HG03280 (cell line): ENCODE measurements at regions not wholly inside any gene's neighbourhood (a gene's known extent, or its start where the extent isn't known, plus 50 kb on each side); places are given as distances from the start of the nearest gene placed in this dataset.

Experiments
- ATAC-seq: cut with Tn5 transposase; IDR thresholded peaks from one replicate; pipeline ENCODE4 v1.9.1; 2021; ENCODE audit warnings: mild to moderate bottlenecking, moderate library complexity; ENCODE audit not compliant: unreplicated experiment

GRCh38 chr3:107258300-107258699, 118.9 kb upstream of the CCDC54 start:
- ATAC-seq, result no peak

- no peak for ATAC-seq
Observed at GRCh38 chr3:107260207-107260606, 117.0 kb upstream of the CCDC54 start.

- ATAC-seq, result no peak
Observed at GRCh38 chr3:107263269-107264021, 113.8 kb upstream of the CCDC54 start.

- no peak for ATAC-seq
Observed at GRCh38 chr3:107264888-107265287, 112.4 kb upstream of the CCDC54 start.

GRCh38 chr3:107265526-107265925, 111.7 kb upstream of the CCDC54 start:
- no peak for ATAC-seq

- ATAC-seq, result no peak
Observed at GRCh38 chr3:107268469-107268868, 108.8 kb upstream of the CCDC54 start.

GRCh38 chr3:107269136-107269535, 108.1 kb upstream of the CCDC54 start:
- no peak for ATAC-seq

GRCh38 chr3:107271787-107272387, 105.4 kb upstream of the CCDC54 start:
- no peak for ATAC-seq

GRCh38 chr3:107272471-107272870, 104.8 kb upstream of the CCDC54 start:
- ATAC-seq, result no peak

- ATAC-seq, result no peak
Observed at GRCh38 chr3:107272885-107273284, 104.4 kb upstream of the CCDC54 start.

- ATAC-seq, result no peak
Observed at GRCh38 chr3:107273771-107274170, 103.5 kb upstream of the CCDC54 start.

GRCh38 chr3:107275511-107275910, 101.7 kb upstream of the CCDC54 start:
- no peak for ATAC-seq

GRCh38 chr3:107283948-107284347, 93.3 kb upstream of the CCDC54 start:
- ATAC-seq, result no peak

- ATAC-seq, result no peak
Observed at GRCh38 chr3:107284612-107285011, 92.6 kb upstream of the CCDC54 start.

- ATAC-seq, result no peak
Observed at GRCh38 chr3:107285197-107285596, 92.0 kb upstream of the CCDC54 start.

- no peak for ATAC-seq
Observed at GRCh38 chr3:107289354-107289753, 87.9 kb upstream of the CCDC54 start.

- ATAC-seq, result no peak
Observed at GRCh38 chr3:107294117-107294516, 83.1 kb upstream of the CCDC54 start.

GRCh38 chr3:107297597-107297996, 79.6 kb upstream of the CCDC54 start:
- ATAC-seq, result no peak

- ATAC-seq, result no peak
Observed at GRCh38 chr3:107307205-107307604, 70.0 kb upstream of the CCDC54 start.

GRCh38 chr3:107308716-107309115, 68.5 kb upstream of the CCDC54 start:
- ATAC-seq, result no peak

GRCh38 chr3:107309312-107309711, 67.9 kb upstream of the CCDC54 start:
- no peak for ATAC-seq

GRCh38 chr3:107313711-107314110, 63.5 kb upstream of the CCDC54 start:
- ATAC-seq, result no peak

- no peak for ATAC-seq
Observed at GRCh38 chr3:107315141-107315540, 62.1 kb upstream of the CCDC54 start.
